Tibial artery (tissue), 4 donors: ENCODE measurements at regions not wholly inside any gene's neighbourhood (a gene's known extent, or its start where the extent isn't known, plus 50 kb on each side); places are given as distances from the start of the nearest gene placed in this dataset.

ENCODE experiments used
- DNase-seq, 2 donors: peaks; one replicate each; pipeline ENCODE4 v3.0.0-alpha.2; 2019
- H3K27ac ChIP-seq, 2 donors: fragments of 200-600 bp; sonication (generic) in 1 of 2; 1 replicate in 1 of 2; 2 replicates in 1 of 2; pipeline ENCODE4 v1.5.1; 2018 to 2019; ENCODE audit warnings: mild to moderate bottlenecking in 1 of 2
- H3K27me3 ChIP-seq, 2 donors: fragments of 200-600 bp; sonication (generic) in 1 of 2; one replicate each; pipeline versions ENCODE4 v1.5.1 to v1.6.0; 2016 to 2019
- H3K36me3 ChIP-seq, 3 donors: fragments of 200-600 bp; sonication (generic) in 2 of 3; one replicate each; pipeline ENCODE4 v1.5.1; 2016 to 2019; ENCODE audit warnings: mild to moderate bottlenecking in 2 of 3
- H3K4me1 ChIP-seq, 4 donors: fragments of 200-600 bp; sonication (generic) in 2 of 4; 1 replicate in 3 of 4; 2 replicates in 1 of 4; pipeline ENCODE4 v1.5.1; 2016 to 2019
- H3K4me3 ChIP-seq, 2 donors: fragments of 200-600 bp; sonication (generic) in 1 of 2; 1 replicate in 1 of 2; 2 replicates in 1 of 2; pipeline ENCODE4 v1.5.1; 2018 to 2019; ENCODE audit warnings: mild to moderate bottlenecking in 2 of 2
- H3K9me3 ChIP-seq, 3 donors: fragments of 200-600 bp; sonication (generic) in 1 of 3; one replicate each; pipeline ENCODE4 v1.5.1; 2016 to 2019
- CTCF ChIP-seq, 2 experiments: fragments of 200-600 bp in 1 of 2; fragments of 450-650 bp in 1 of 2; IDR thresholded peaks; one replicate each; pipeline ENCODE4 v1.5.1; 2017 to 2019; ENCODE audit warnings: antibody characterized with exemption in 2 of 2, mild to moderate bottlenecking in 1 of 2, moderate library complexity in 1 of 2
- intact Hi-C: fragments of 100-400 bp; cut with DNase I; formaldehyde crosslinking; loops from one replicate; pipeline ENCODE4 v1.15.0; 2023; ENCODE audit warnings: low total_unique reads

DNA sequence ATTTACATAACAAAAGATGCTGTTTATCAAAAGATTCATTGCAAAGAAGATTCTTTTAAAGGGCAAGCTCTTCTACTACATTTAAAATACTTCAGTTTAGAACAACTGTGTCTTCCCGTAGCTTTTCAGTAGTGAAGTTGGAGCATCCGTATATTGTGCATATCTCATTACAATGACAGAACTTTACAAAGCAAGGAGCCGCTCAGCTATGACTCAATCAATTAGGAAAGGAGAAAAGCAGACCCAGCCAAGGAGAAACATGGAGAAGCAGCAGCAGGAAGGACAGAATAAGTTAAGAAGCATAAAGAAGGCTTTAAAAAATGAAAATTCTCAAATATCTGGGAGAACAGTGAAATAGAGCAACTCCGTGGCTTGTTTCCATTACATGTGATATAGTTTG is 132.6 kb upstream of the SMLR1 start:
- intact Hi-C loops: no loop called here
- no peak for TF ChIP-seq CTCF (IDR thresholded peaks at IDR 0.05)
- Histone ChIP-seq H3K27me3 (no peaks in the 10 kb centered on the region), H3K4me3 (no peak overlapping the region), H3K36me3 (no peaks in the 10 kb centered on the region), H3K9me3 (no peaks in the 10 kb centered on the region), H3K4me1 (peaks cover 0 to 6% (median 0%) of the 10 kb centered on the region in 4 donors), H3K27ac (no peak overlapping the region)
- no peak for DNase-seq

- TF ChIP-seq CTCF (IDR thresholded peaks at IDR 0.05): no peak
- Histone ChIP-seq H3K27me3 (no peaks in the 10 kb centered on the region), H3K36me3 (no peaks in the 10 kb centered on the region), H3K4me1 (peaks cover 0 to 6% (median 0%) of the 10 kb centered on the region in 4 donors), H3K27ac (no peak overlapping the region), H3K9me3 (no peaks in the 10 kb centered on the region), H3K4me3 (no peak overlapping the region)
- DNase-seq: no peak
- intact Hi-C loops: no loop called here
These were observed 130.4 kb upstream of the SMLR1 start for GRCh38 chr6:130696806-130697205.

DNA sequence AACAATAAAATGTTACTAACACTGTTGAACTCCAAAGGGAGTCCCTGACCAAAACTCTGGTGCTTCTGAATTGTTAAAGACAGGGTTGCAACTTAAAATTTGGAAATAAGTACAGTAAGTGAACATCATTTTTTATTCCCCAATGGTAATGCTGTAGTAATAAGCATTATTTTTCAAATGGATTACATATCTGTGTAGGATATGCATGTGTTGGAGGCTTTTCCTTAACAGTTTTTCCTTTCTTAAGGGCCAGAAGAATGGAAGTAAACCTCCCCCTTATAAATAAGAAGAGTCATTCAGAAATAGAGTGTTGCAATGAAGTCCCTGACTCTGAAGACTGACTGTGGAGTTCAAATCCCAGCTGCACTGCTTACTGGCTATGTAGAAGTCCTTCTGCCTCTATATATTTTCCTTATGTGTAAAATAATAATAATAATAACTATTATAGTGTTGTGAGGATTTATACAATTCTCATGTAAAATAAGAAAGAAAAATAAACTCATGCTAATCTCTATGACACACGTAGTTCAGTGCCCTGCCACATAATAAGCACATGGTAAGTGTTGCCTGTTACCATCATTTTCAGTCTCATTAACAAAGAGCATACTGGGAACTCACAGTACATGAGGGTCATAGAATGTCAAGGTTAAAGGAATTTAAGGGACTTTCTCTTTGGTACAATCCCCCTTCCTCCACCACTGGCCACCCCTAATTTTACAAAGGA is 129.8 kb upstream of the SMLR1 start:
- Histone ChIP-seq H3K4me1 (peaks cover 0 to 6% (median 0%) of the 10 kb centered on the region in 4 donors), H3K9me3 (no peaks in the 10 kb centered on the region), H3K27me3 (no peaks in the 10 kb centered on the region), H3K4me3 (no peak overlapping the region), H3K27ac (no peak overlapping the region), H3K36me3 (no peaks in the 10 kb centered on the region)
- TF ChIP-seq CTCF (IDR thresholded peaks at IDR 0.05): no peak
- intact Hi-C loops: no loop called here
- DNase-seq: no peak

DNA sequence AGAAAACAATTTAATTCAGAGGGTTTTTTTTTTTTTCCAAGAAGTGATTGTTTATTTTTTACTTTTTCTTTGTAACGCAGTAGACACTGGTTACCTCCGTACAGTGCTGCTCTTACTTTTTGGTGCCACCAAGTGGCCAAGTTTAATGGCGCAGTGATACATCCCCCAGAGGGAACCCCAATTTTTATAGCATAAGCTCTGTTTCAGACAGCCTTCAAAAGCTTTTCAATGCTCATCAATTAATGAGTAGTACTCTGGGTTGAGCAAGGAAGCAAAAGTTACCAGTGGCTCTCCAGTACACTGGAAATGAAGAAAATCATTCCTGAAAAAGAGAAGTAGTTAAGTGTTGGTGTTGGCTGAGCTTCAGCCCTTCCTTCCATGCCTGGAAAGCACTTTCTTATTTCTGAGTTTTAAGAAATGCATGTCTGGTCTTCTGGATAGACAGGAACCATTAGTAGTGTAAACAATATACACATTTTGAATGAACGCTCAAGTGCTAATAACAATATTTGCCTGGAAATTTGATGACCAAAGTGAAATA is 129.1 kb upstream of the SMLR1 start:
- no peak overlapping the region for H3K4me3 ChIP-seq
- H3K27ac ChIP-seq: no peak overlapping the region
- peak in 1 of 2 donors; percentile 34 for DNase-seq
- no peaks in the 10 kb centered on the region for H3K36me3 ChIP-seq
- H3K9me3 ChIP-seq: no peaks in the 10 kb centered on the region
- intact Hi-C loops: no loop called here
- no peaks in the 10 kb centered on the region for H3K27me3 ChIP-seq
- H3K4me1 ChIP-seq: peaks cover 0 to 6% (median 0%) of the 10 kb centered on the region in 4 donors
- peak; percentile 57 to 63 for TF ChIP-seq CTCF (IDR thresholded peaks at IDR 0.05)

DNA sequence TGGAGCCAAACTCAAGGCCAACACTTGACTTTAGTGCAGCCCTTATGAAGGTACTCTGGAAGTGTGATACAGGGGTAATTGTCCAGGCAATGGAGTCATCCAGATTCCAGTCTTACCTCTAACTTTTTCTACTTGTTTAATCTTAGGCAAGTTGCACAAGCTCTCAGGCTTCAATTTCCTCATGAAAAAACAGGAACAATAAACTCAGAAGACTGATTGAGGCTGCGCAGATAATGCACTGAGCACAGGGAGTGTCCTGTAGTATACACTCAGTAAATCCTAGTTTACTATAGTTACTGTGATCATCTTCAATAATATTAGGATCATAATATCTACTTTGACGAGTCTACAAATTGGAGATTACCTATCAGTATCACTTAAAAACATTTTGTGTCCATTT is 127.5 kb upstream of the SMLR1 start:
- no peaks in the 10 kb centered on the region for H3K36me3 ChIP-seq
- no peaks in the 10 kb centered on the region for H3K27me3 ChIP-seq
- H3K4me3 ChIP-seq: no peak overlapping the region
- no peaks in the 10 kb centered on the region for H3K9me3 ChIP-seq
- no peak for TF ChIP-seq CTCF (IDR thresholded peaks at IDR 0.05)
- no peak overlapping the region for H3K27ac ChIP-seq
- peaks cover 0 to 6% (median 0%) of the 10 kb centered on the region in 4 donors for H3K4me1 ChIP-seq
- intact Hi-C loops: loop anchor here (5.0 kb wide), 1 partner anchor 377 kb away; no protein-coding TSS in a partner anchor
- DNase-seq: no peak
